IMR-90 (cell line): ENCODE measurements at regions not wholly inside any gene's neighbourhood (a gene's known extent, or its start where the extent isn't known, plus 50 kb on each side); places are given as distances from the start of the nearest gene placed in this dataset.
A peak's percentile ranks its signal among the peaks of the same experiment; 100 is the strongest.

ENCODE experiments used
- ATAC-seq: fragments of 200-7000 bp; cut with Tn5 transposase; 2 replicates; pipeline ENCODE4 v1.9.1; 2020; ENCODE audit warnings: low read depth, mild to moderate bottlenecking, moderate library complexity
- BruUV-seq: library from RNA; stranded (reverse); fragments of 400-500 nt; replicated peaks from 2 replicates; lab custom pipeline; 2021; lab: Mats Ljungman, UMichigan
- CTCF ChIA-PET: fragments of 300-600 bp; formaldehyde crosslinking; extraction: SDS; loops from one replicate; lab custom pipeline; 2021; ENCODE audit warnings: antibody characterized with exemption; lab: Yijun Ruan, JAX
- POLR2A ChIA-PET: fragments of 300-600 bp; sonication (Branson Sonifier 250); formaldehyde crosslinking; loops from one replicate; lab custom pipeline; 2022; ENCODE audit warnings: antibody characterized with exemption; ENCODE audit not compliant: unreplicated experiment; lab: Charles Lee
- DNase-seq: peaks from one replicate; pipeline ENCODE4 v3.0.0; 2013
- H2AFZ ChIP-seq: replicated peaks from 2 replicates; pipeline ENCODE3; 2013; ENCODE audit warnings: low read length, mild to moderate bottlenecking; ENCODE audit not compliant: poor library complexity
- H2AK5ac ChIP-seq: 2 replicates; pipeline ENCODE4 v1.6.1; 2013; ENCODE audit warnings: low read depth, low read length, inconsistent platforms
- H2AK9ac ChIP-seq: replicated peaks from 2 replicates; pipeline ENCODE3; 2013; ENCODE audit warnings: mild to moderate bottlenecking, low read depth, low read length, moderate library complexity; ENCODE audit not compliant: poor library complexity
- H2BK120ac ChIP-seq: 2 replicates; pipeline ENCODE4 v1.6.1; 2013; ENCODE audit warnings: low read depth, low read length, inconsistent platforms
- H2BK15ac ChIP-seq: 3 replicates; pipeline ENCODE4 v1.6.1; 2013; ENCODE audit warnings: low read depth, low read length, inconsistent platforms
- H2BK20ac ChIP-seq: 2 replicates; pipeline ENCODE4 v1.6.1; 2013; ENCODE audit warnings: low read depth, mild to moderate bottlenecking, inconsistent platforms, low read length, moderate library complexity
- H2BK5ac ChIP-seq: 2 replicates; pipeline ENCODE4 v1.6.1; 2013; ENCODE audit warnings: mild to moderate bottlenecking, low read depth, low read length, inconsistent platforms; ENCODE audit not compliant: poor library complexity, severe bottlenecking
- H3K14ac ChIP-seq: replicated peaks from 2 replicates; pipeline ENCODE4 v1.6.1; 2013; ENCODE audit warnings: low read depth, low read length, inconsistent platforms
- H3K18ac ChIP-seq: 2 replicates; pipeline ENCODE4 v1.6.1; 2013; ENCODE audit warnings: low read depth, low read length, control low read depth
- H3K23ac ChIP-seq: 2 replicates; pipeline ENCODE4 v1.6.1; 2013; ENCODE audit warnings: low read depth, low read length, inconsistent platforms
- H3K27ac ChIP-seq: 2 replicates; pipeline ENCODE4 v1.5.1; 2013; ENCODE audit warnings: mild to moderate bottlenecking, control low read depth, low read length; ENCODE audit not compliant: insufficient read depth
- H3K27me3 ChIP-seq: 2 replicates; pipeline ENCODE4 v1.6.1; 2013; ENCODE audit warnings: low read length; ENCODE audit not compliant: control insufficient read depth, insufficient read depth
- H3K36me3 ChIP-seq: 2 replicates; pipeline ENCODE4 v1.6.1; 2013; ENCODE audit warnings: low read length, mixed read lengths; ENCODE audit not compliant: control insufficient read depth, insufficient read depth
- H3K4ac ChIP-seq: 2 replicates; pipeline ENCODE4 v1.6.1; 2013; ENCODE audit warnings: low read depth, low read length, inconsistent platforms
- H3K4me1 ChIP-seq: 2 replicates; pipeline ENCODE4 v1.6.1; 2013; ENCODE audit warnings: low read length, mixed read lengths; ENCODE audit not compliant: control insufficient read depth, insufficient read depth
- H3K4me2 ChIP-seq: 2 replicates; pipeline ENCODE4 v1.6.1; 2013; ENCODE audit warnings: low read depth, mild to moderate bottlenecking, control low read depth, low read length, moderate library complexity
- H3K4me3 ChIP-seq: 2 replicates; pipeline ENCODE4 v1.5.1; 2013; ENCODE audit warnings: low read depth, mild to moderate bottlenecking, control low read depth, low read length, moderate library complexity; ENCODE audit not compliant: insufficient read depth
- H3K56ac ChIP-seq: 2 replicates; pipeline ENCODE4 v1.6.1; 2013; ENCODE audit warnings: low read length, inconsistent platforms; ENCODE audit not compliant: insufficient read depth; ENCODE audit errors: extremely low read depth
- H3K79me1 ChIP-seq, 2 experiments: 2 replicates each; pipeline ENCODE4 v1.6.1; 2013; ENCODE audit warnings: low read length in 2 of 2, inconsistent platforms in 1 of 2, low read depth in 1 of 2
- H3K9ac ChIP-seq: 2 replicates; pipeline ENCODE4 v1.6.1; 2013; ENCODE audit warnings: low read depth, low read length, control low read depth
- H3K9me1 ChIP-seq: 2 replicates; pipeline ENCODE4 v1.6.1; 2013; ENCODE audit warnings: low read length, inconsistent platforms; ENCODE audit not compliant: insufficient read depth
- H3K9me3 ChIP-seq: 2 replicates; pipeline ENCODE4 v1.6.1; 2013; ENCODE audit warnings: low read length; ENCODE audit not compliant: control insufficient read depth, insufficient read depth
- H4K20me1 ChIP-seq: 2 replicates; pipeline ENCODE4 v1.6.1; 2013; ENCODE audit warnings: low read length, inconsistent platforms; ENCODE audit not compliant: insufficient read depth
- H4K5ac ChIP-seq: 2 replicates; pipeline ENCODE4 v1.6.1; 2013; ENCODE audit warnings: mild to moderate bottlenecking, low read depth, low read length, control low read depth
- H4K8ac ChIP-seq, 2 experiments: 2 replicates each; pipeline ENCODE4 v1.6.1; 2013; ENCODE audit warnings: low read depth in 2 of 2, low read length in 2 of 2, control low read depth in 1 of 2, inconsistent platforms in 1 of 2
- H4K91ac ChIP-seq: 2 replicates; pipeline ENCODE4 v1.6.1; 2013; ENCODE audit warnings: low read depth, low read length, inconsistent platforms; ENCODE audit not compliant: insufficient read depth
- BHLHE40 ChIP-seq: fragments of 150-350 bp; IDR thresholded peaks from 2 replicates; pipeline ENCODE4 v1.6.1; 2016; ENCODE audit warnings: mild to moderate bottlenecking, low read depth, low read length
- CEBPB ChIP-seq: IDR thresholded peaks from 2 replicates; pipeline ENCODE4 v1.6.1; 2012; ENCODE audit warnings: low read depth, low read length, improper control_type of control experiment
- CHD1 ChIP-seq: IDR thresholded peaks from 2 replicates; pipeline ENCODE4 v1.6.1; 2012; ENCODE audit warnings: low read depth, low read length, improper control_type of control experiment
- FOS ChIP-seq: fragments of 150-350 bp; IDR thresholded peaks from 2 replicates; pipeline ENCODE4 v1.6.1; 2016; ENCODE audit warnings: low read depth, low read length
- MAFK ChIP-seq: IDR thresholded peaks from 2 replicates; pipeline ENCODE4 v1.6.1; 2012; ENCODE audit warnings: low read depth, low read length, improper control_type of control experiment
- MAZ ChIP-seq: IDR thresholded peaks from 2 replicates; pipeline ENCODE4 v1.6.1; 2012; ENCODE audit warnings: low read depth, mild to moderate bottlenecking, low read length, improper control_type of control experiment, moderate library complexity, borderline replicate concordance
- MXI1 ChIP-seq: IDR thresholded peaks from 2 replicates; pipeline ENCODE4 v1.6.1; 2012; ENCODE audit warnings: low read depth, mild to moderate bottlenecking, low read length, moderate library complexity, borderline replicate concordance
- NFE2L2 ChIP-seq: fragments of 150-350 bp; IDR thresholded peaks from 2 replicates; pipeline ENCODE4 v1.6.1; 2016; ENCODE audit warnings: low read depth, mild to moderate bottlenecking, low read length
- POLR2A ChIP-seq: IDR thresholded peaks from 2 replicates; pipeline ENCODE4 v1.6.1; 2012; ENCODE audit warnings: mild to moderate bottlenecking, low read depth, low read length
- RAD21 ChIP-seq: IDR thresholded peaks from 2 replicates; pipeline ENCODE4 v1.6.1; 2012; ENCODE audit warnings: low read length, improper control_type of control experiment
- RCOR1 ChIP-seq: IDR thresholded peaks from 2 replicates; pipeline ENCODE4 v1.6.1; 2012; ENCODE audit warnings: mild to moderate bottlenecking, low read length, improper control_type of control experiment; ENCODE audit not compliant: insufficient replicate concordance
- RFX5 ChIP-seq: IDR thresholded peaks from 2 replicates; pipeline ENCODE4 v1.8.0; 2012; ENCODE audit warnings: low read depth, mild to moderate bottlenecking, low read length, moderate library complexity
- SMC3 ChIP-seq: fragments of 150-350 bp; IDR thresholded peaks from 2 replicates; pipeline ENCODE4 v1.6.1; 2016; ENCODE audit warnings: low read depth, mild to moderate bottlenecking, antibody characterized with exemption, low read length, moderate library complexity
- WGBS, 2 experiments: methylation state at CpG; one replicate each; pipeline versions ENCODE4 v1.1.5 to v1.1.7; 2013; ENCODE audit warnings: missing lambda C conversion rate in 2 of 2; ENCODE audit not compliant: insufficient read length in 1 of 2; ENCODE audit errors: extremely low coverage in 2 of 2; 5-methylcytosine and 5-hydroxymethylcytosine counted together
- dilution Hi-C: fragments of 300-500 bp; cut with HindIII; formaldehyde crosslinking; loops from one replicate; pipeline ENCODE4 v1.14.3; 2018; ENCODE audit warnings: low sequenced_read_pairs; ENCODE audit not compliant: unreplicated experiment
- in situ Hi-C: fragments of 300-500 bp; cut with MboI; formaldehyde crosslinking; loops from 3 replicates; pipeline ENCODE4 v1.14.3; 2019; ENCODE audit warnings: low sequenced_read_pairs, inconsistent platforms, mixed read lengths
- intact Hi-C: fragments of 100-400 bp; cut with micrococcal nuclease; formaldehyde crosslinking; loops from 2 replicates; pipeline ENCODE4 v1.10.0; 2022
- TF ChIP-seq, protein P1 (sequence below): conservative IDR thresholded peaks from 2 replicates; pipeline ENCODE4 v1.5.1; 2012; ENCODE audit warnings: mild to moderate bottlenecking, low read depth, low read length, improper control_type of control experiment
- TF ChIP-seq, protein P2 (sequence below): fragments of 150-350 bp; IDR thresholded peaks from 2 replicates; pipeline ENCODE4 v1.6.1; 2017; ENCODE audit warnings: mild to moderate bottlenecking, antibody characterized with exemption, low read length, low read depth
- TF ChIP-seq, protein P3 (sequence below): fragments of 150-350 bp; IDR thresholded peaks from 2 replicates; pipeline ENCODE4 v1.6.1; 2016; ENCODE audit warnings: low read depth, mild to moderate bottlenecking, low read length, moderate library complexity, borderline replicate concordance

DNA sequence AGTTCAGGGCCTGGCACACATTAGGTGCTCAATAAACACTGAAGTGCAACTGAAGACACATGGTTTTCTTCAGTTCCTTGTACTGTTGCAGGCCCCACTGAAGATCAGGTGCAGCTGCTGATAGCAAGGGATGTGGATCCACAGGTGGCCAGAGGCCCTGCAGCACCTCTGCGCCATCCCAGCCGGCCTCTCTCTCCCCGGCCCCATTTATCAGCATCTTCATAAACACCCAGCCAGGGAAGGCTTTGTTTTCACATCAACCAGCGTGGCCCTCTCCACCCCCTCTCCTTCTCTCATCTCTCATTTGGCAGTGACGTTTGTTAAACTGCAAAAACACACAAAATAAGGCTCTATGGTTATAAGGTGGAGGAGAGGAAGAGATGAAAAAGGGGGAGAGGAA is 528.8 kb downstream of the BUD13 start:
- CTCF ChIA-PET = no interaction called here
- H3K56ac ChIP-seq = no peak overlapping the region
- no peak overlapping the region for H3K4ac ChIP-seq
- no peak overlapping the region for H3K27ac ChIP-seq
- H2BK20ac ChIP-seq = no peak overlapping the region
- intact Hi-C loops (no loop called here), dilution Hi-C loops (no loop called here), in situ Hi-C loops (no loop called here)
- no TSS peak for BruUV-seq
- no peak overlapping the region for H2BK120ac ChIP-seq
- H4K91ac ChIP-seq = no peak overlapping the region
- H3K9me1 ChIP-seq = no peaks in the 10 kb centered on the region
- H3K9ac ChIP-seq = no peak overlapping the region
- ATAC-seq (no peak), DNase-seq (no peak)
- H3K27me3 ChIP-seq = no peaks in the 10 kb centered on the region
- H3K36me3 ChIP-seq = no peaks in the 10 kb centered on the region
- H2AK9ac ChIP-seq = peak overlapping the region; percentile 35
- H3K4me1 ChIP-seq = no peaks in the 10 kb centered on the region
- H3K14ac ChIP-seq = no peak overlapping the region
- H3K18ac ChIP-seq = no peak overlapping the region
- POLR2A ChIA-PET = no interaction called here
- no peak overlapping the region for H3K23ac ChIP-seq
- H2AK5ac ChIP-seq = no peak overlapping the region
- H2AFZ ChIP-seq = no peak overlapping the region
- WGBS, 2 experiments = no CpG with 5 or more reads among the region's 5 CpGs
- no peak overlapping the region for H2BK5ac ChIP-seq
- H4K5ac ChIP-seq = no peak overlapping the region
- TF ChIP-seq POLR2A (no peak), MXI1 (no peak), FOS (no peak), RAD21 (no peak), BHLHE40 (no peak), SMC3 (no peak), RFX5 (no peak), CEBPB (no peak), MAFK (no peak), RCOR1 (no peak), CHD1 (no peak), MAZ (no peak), NFE2L2 (no peak)
- TF ChIP-seq, protein P1, sequence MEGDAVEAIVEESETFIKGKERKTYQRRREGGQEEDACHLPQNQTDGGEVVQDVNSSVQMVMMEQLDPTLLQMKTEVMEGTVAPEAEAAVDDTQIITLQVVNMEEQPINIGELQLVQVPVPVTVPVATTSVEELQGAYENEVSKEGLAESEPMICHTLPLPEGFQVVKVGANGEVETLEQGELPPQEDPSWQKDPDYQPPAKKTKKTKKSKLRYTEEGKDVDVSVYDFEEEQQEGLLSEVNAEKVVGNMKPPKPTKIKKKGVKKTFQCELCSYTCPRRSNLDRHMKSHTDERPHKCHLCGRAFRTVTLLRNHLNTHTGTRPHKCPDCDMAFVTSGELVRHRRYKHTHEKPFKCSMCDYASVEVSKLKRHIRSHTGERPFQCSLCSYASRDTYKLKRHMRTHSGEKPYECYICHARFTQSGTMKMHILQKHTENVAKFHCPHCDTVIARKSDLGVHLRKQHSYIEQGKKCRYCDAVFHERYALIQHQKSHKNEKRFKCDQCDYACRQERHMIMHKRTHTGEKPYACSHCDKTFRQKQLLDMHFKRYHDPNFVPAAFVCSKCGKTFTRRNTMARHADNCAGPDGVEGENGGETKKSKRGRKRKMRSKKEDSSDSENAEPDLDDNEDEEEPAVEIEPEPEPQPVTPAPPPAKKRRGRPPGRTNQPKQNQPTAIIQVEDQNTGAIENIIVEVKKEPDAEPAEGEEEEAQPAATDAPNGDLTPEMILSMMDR = no peak
- TF ChIP-seq, protein P2, sequence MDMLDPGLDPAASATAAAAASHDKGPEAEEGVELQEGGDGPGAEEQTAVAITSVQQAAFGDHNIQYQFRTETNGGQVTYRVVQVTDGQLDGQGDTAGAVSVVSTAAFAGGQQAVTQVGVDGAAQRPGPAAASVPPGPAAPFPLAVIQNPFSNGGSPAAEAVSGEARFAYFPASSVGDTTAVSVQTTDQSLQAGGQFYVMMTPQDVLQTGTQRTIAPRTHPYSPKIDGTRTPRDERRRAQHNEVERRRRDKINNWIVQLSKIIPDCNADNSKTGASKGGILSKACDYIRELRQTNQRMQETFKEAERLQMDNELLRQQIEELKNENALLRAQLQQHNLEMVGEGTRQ = no peak
- TF ChIP-seq, protein P3, sequence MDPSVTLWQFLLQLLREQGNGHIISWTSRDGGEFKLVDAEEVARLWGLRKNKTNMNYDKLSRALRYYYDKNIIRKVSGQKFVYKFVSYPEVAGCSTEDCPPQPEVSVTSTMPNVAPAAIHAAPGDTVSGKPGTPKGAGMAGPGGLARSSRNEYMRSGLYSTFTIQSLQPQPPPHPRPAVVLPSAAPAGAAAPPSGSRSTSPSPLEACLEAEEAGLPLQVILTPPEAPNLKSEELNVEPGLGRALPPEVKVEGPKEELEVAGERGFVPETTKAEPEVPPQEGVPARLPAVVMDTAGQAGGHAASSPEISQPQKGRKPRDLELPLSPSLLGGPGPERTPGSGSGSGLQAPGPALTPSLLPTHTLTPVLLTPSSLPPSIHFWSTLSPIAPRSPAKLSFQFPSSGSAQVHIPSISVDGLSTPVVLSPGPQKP = no peak
- H4K8ac ChIP-seq = no peak overlapping the region
- H3K9me3 ChIP-seq = no peaks in the 10 kb centered on the region
- no peaks in the 10 kb centered on the region for H3K79me1 ChIP-seq
- H2BK15ac ChIP-seq = no peak overlapping the region
- H3K4me3 ChIP-seq = no peak overlapping the region
- no peaks in the 10 kb centered on the region for H4K20me1 ChIP-seq
- H3K4me2 ChIP-seq = no peak overlapping the region
